Central memory CD8-positive, alpha-beta T cell (primary cell): ENCODE measurements at regions not wholly inside any gene's neighbourhood (a gene's known extent, or its start where the extent isn't known, plus 50 kb on each side); places are given as distances from the start of the nearest gene placed in this dataset.
"Not testable (repeated sequence)": the region's sequence is repeated elsewhere in the genome, so short reads cannot be mapped to it uniquely, and the experiment has no call there.

Experiments used
- ATAC-seq: fragments of 150-1000 bp; cut with Tn5 transposase; replicated peaks from 2 replicates; pipeline ENCODE4 v1.10.0; 2022; ENCODE audit warnings: mild to moderate bottlenecking, moderate FRiP score, moderate number of reproducible peaks; ENCODE audit not compliant: poor library complexity, severe bottlenecking; ENCODE audit errors: extremely low read depth
- DNase-seq, 2 donors: peaks; one replicate each; pipeline ENCODE4 v3.0.0; 2021; ENCODE audit warnings: low spot score in 2 of 2
- H3K27ac Mint-ChIP-seq: one replicate; pipeline ENCODE4 v1.8.0; 2022; ENCODE audit warnings: low read depth, mild to moderate bottlenecking, moderate library complexity, mixed read lengths
- H3K27me3 Mint-ChIP-seq: one replicate; pipeline ENCODE4 v1.8.0; 2022; ENCODE audit warnings: mixed read lengths
- H3K36me3 Mint-ChIP-seq: one replicate; pipeline ENCODE4 v1.8.0; 2022; ENCODE audit warnings: mild to moderate bottlenecking, moderate library complexity, mixed read lengths; ENCODE audit not compliant: insufficient read depth
- H3K4me1 Mint-ChIP-seq: one replicate; pipeline ENCODE4 v1.8.0; 2022; ENCODE audit warnings: mixed read lengths
- H3K4me3 Mint-ChIP-seq: one replicate; pipeline ENCODE4 v1.8.0; 2022; ENCODE audit warnings: mild to moderate bottlenecking, moderate library complexity, mixed read lengths
- H3K9me3 Mint-ChIP-seq: one replicate; pipeline ENCODE4 v1.8.0; 2022; ENCODE audit warnings: mixed read lengths

DNA sequence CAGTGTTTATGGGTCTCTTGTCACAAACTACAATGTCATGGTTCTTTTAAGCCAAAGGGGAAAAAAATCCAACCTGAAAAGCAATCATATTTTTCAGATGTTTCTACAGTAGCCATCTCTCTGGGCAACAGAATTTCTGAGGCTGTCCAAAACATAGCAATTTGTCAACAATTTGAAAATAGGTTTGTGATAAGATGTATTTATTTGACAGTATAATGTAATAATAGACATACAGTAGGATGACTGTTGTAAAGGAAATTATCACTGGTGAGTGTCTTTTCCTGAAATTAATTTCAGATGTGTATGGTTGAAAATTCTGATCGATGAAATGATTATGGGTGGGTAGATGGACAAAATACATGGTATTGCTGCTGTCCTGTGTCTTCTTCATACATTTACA, 1230.1 kb upstream of the CDH2 start:
- H3K27me3 Mint-ChIP-seq: no peaks in the 10 kb centered on the region
- no peak overlapping the region for H3K4me3 Mint-ChIP-seq
- H3K4me1 Mint-ChIP-seq: no peaks in the 10 kb centered on the region
- H3K9me3 Mint-ChIP-seq: peaks cover 5% of the 10 kb centered on the region
- H3K36me3 Mint-ChIP-seq: no peaks in the 10 kb centered on the region
- ATAC-seq (no peak), DNase-seq (no peak)
- H3K27ac Mint-ChIP-seq: no peak overlapping the region

DNA sequence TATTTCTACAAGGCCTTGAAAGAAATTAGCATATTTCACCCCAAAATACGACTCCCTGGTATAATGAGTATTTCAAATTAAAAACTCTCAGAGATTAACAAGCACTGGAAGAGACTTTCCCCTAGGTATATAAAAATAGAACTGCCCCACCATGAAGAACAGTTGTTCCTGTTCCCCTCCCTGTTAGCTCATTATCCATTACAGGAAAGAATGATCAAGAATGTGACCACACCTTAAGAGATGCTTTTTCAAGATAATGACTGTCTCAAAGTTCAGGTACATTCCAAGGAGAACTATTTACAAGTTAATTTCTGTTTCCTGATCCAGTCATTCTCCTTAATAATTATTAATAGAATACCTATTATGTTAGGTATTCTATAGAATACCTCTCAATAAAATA, 1220.6 kb upstream of the CDH2 start:
- DNase-seq (no peak), ATAC-seq (no peak)
- H3K27ac Mint-ChIP-seq: no peak overlapping the region
- H3K4me3 Mint-ChIP-seq: no peak overlapping the region
- H3K27me3 Mint-ChIP-seq: no peaks in the 10 kb centered on the region
- peaks cover 22% of the 10 kb centered on the region for H3K9me3 Mint-ChIP-seq
- no peaks in the 10 kb centered on the region for H3K36me3 Mint-ChIP-seq
- no peaks in the 10 kb centered on the region for H3K4me1 Mint-ChIP-seq

DNA sequence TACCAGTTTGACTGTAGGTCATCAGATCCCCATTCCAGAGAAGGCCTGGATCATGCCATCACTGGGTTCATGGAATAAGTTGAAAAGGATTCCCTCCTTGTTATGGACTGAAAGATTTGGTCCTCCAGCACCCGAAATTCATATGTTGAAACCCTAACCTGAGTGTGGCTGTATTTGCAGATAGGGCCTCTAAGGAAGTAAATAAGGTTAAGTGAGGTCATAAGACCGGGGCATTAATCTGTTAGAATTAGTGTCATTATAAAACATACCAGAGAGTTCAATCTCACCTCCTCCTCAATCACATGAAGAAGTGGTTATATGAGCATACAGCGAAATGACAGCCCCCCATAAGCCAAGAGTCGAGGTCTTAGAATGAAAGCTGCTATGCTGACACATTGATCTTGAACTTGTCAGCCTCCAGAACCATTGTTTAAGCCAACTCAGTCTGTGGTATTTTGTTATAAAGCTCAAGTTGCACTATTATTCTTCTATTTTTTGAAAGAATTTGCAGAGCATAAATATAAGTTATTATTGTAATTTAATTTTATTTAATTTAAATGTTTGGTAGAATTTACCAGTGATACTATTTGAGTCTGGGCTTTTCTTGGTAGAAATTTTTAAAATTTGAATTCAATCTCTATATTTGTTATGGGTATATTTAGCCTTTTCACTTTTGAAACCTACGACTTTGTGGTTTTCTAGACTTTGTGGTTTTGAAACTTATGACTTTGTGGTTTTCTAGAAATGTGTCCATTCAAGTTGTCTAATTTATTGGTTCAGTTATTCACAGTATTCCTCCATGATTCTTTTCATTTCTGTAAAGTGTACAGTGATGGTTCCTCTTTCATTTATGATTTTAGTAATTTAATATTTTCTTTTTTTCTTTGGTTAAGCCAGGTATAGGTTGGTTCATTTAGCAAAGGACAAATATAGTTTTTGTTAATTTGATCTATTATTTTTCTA, 1206.7 kb upstream of the CDH2 start:
- no peaks in the 10 kb centered on the region for H3K27me3 Mint-ChIP-seq
- no peak overlapping the region for H3K4me3 Mint-ChIP-seq
- no peak overlapping the region for H3K27ac Mint-ChIP-seq
- no peaks in the 10 kb centered on the region for H3K36me3 Mint-ChIP-seq
- peaks cover 6% of the 10 kb centered on the region for H3K9me3 Mint-ChIP-seq
- DNase-seq (no peak), ATAC-seq (no peak)
- H3K4me1 Mint-ChIP-seq: no peaks in the 10 kb centered on the region

DNA sequence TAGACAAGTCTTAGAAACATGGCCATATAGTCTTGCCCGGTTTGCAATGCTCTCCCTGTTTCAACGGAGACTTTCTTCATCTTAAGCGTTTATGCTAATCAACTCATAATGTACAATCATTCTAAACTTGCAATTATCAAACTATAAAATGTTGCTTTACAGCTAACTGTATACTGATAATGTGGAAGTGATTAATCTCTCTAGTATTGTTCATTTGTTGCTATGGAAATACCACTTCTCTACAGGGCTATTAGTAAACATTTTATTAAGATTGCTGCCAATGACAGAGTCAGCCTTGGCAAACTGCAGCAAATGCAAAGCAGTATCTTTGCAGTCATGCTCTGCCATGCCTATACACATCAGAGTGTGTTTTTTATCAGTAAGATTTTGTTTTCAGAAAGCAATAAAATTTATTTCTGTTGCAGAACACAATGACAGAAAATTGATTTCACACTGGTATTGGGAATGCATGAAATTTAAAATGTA, 1201.8 kb upstream of the CDH2 start:
- Mint-ChIP-seq H3K4me1 (no peaks in the 10 kb centered on the region), H3K36me3 (no peaks in the 10 kb centered on the region), H3K9me3 (no peaks in the 10 kb centered on the region), H3K27me3 (no peaks in the 10 kb centered on the region), H3K4me3 (no peak overlapping the region), H3K27ac (no peak overlapping the region)
- ATAC-seq (no peak), DNase-seq (no peak)

DNA sequence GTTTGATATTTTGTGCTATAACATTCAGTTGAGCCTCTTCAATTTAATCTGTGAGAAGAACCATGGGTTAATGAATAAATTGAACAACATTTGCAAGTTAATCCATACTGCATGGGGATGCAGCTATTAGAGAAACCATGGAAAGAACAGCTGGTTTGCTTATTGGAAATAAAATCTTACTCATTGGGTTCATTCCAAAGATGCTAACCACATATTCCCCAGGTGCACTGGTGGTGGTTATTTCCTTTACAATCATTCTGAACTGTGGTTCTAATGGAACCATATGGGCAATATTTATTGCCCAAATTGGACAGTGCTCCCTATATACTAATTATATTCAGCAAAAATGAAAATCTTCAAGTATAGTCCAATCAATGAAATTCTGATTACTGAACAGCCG, 1200.4 kb upstream of the CDH2 start:
- Mint-ChIP-seq H3K27me3 (no peaks in the 10 kb centered on the region), H3K9me3 (no peaks in the 10 kb centered on the region), H3K36me3 (no peaks in the 10 kb centered on the region), H3K27ac (no peak overlapping the region), H3K4me3 (no peak overlapping the region), H3K4me1 (no peaks in the 10 kb centered on the region)
- DNase-seq (no peak), ATAC-seq (no peak)

DNA sequence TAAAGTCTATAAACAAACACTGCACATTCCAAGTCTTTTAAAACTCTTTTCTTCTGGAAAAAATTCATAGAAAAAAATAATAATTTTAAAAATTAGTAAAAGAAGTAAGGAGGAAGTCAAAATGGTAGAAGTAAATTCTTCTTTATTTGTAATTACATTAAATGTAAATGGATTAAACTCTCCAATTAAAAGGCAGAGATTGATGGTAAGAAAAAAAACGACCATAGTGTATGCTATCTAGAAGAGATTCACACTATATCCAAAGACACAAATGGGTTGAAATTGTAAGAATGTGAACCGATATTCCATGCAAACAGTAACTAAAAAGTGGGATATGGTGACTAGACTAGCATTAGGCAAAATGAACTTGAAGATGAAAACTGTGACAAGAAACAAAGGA, 1196.1 kb upstream of the CDH2 start:
- no peak overlapping the region for H3K27ac Mint-ChIP-seq
- H3K4me3 Mint-ChIP-seq: no peak overlapping the region
- no peaks in the 10 kb centered on the region for H3K36me3 Mint-ChIP-seq
- no peaks in the 10 kb centered on the region for H3K4me1 Mint-ChIP-seq
- no peaks in the 10 kb centered on the region for H3K27me3 Mint-ChIP-seq
- H3K9me3 Mint-ChIP-seq: no peaks in the 10 kb centered on the region
- no peak for DNase-seq
- no peak for ATAC-seq

DNA sequence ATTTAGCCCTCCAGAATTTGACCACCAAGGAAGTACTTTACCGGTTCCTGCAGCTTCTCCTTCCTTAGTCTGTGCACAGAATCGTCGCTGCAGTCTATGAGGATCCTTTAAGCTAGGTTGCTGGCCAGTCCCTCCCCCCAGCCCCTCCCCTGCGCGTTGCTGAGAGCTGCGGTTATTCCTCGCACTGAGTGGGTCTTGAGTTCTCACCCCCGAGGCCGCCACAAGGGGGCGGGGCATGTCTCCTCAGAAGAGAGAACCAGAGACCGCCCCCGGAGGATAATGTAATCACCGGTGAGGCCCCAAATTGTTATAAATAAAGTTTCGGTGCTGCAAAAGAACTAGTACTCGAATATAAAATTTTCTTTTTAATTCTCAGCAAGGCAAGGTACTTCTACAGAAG, 1184.9 kb upstream of the CDH2 start:
- Mint-ChIP-seq H3K36me3 (no peaks in the 10 kb centered on the region), H3K27me3 (no peaks in the 10 kb centered on the region), H3K4me1 (no peaks in the 10 kb centered on the region), H3K27ac (no peak overlapping the region), H3K9me3 (peaks cover 11% of the 10 kb centered on the region), H3K4me3 (no peak overlapping the region)
- DNase-seq (no peak), ATAC-seq (no peak)

DNA sequence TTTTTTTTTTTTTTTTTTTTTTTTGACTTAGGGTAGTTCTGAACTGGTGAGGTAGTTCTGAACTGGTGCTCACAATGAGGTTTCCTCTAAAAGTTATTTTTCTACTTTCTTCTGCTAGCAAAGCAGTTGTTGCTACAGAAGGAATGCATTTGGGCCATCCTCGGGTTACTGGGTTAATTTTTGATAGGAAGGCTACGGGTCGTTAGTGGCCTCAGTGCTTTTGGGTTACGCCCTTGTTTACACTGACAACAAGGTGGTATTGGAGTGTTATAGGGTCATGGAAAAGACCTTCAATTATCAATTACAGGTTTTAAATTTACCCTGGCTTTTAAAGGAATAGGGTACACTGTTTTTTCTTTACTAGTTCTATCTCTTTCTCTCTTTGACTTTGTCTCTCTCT, 1183.7 kb upstream of the CDH2 start:
- H3K27ac Mint-ChIP-seq, H3K4me1 Mint-ChIP-seq, H3K27me3 Mint-ChIP-seq, DNase-seq, ATAC-seq, H3K4me3 Mint-ChIP-seq, H3K36me3 Mint-ChIP-seq: not testable (repeated sequence)
- peaks cover 11% of the 10 kb centered on the region for H3K9me3 Mint-ChIP-seq

DNA sequence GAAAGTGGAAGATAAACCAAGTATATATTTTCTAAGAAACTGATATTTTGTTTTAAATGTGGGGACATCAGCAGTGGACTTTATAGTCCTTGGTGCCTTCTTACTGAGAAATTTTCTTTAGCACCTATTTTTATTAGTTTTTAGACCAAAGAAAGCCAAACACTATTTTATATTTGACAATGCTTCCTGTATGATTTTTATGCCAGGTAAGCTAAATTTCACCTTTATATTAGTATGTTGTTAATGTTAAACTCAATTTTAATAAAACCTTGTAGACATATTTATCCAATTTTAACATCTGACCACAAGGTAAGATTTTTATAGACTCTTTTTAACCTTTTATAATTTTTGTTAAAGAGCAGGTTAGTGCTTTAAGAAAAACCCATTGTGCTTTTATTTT, 1182.3 kb upstream of the CDH2 start:
- not testable (repeated sequence) for H3K4me3 Mint-ChIP-seq, H3K36me3 Mint-ChIP-seq, H3K27ac Mint-ChIP-seq, H3K27me3 Mint-ChIP-seq, ATAC-seq, H3K4me1 Mint-ChIP-seq, DNase-seq
- H3K9me3 Mint-ChIP-seq: peaks cover 17% of the 10 kb centered on the region

DNA sequence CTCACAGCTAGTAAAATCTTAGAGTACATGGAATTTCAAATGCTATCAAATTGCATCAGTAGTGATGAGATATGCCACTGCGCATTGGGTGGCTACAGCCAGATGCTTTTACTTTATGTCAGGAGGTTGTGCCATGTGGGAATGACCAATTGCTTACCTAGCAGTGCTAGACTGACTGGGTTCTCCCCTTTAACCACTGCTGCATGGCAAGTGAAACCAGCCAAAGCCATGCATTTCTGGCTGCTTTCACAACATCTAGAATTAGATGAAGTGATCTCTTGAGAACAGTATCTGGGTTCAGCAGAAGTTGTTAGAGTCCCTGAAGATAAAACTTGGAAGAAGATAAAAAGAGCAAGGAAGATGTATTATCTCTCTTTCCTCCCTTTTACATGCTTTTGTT, 1174.2 kb upstream of the CDH2 start:
- no peak for ATAC-seq
- no peak for DNase-seq
- Mint-ChIP-seq H3K27me3 (no peaks in the 10 kb centered on the region), H3K4me1 (no peaks in the 10 kb centered on the region), H3K27ac (no peak overlapping the region), H3K9me3 (peaks cover 10% of the 10 kb centered on the region), H3K4me3 (no peak overlapping the region), H3K36me3 (no peaks in the 10 kb centered on the region)

DNA sequence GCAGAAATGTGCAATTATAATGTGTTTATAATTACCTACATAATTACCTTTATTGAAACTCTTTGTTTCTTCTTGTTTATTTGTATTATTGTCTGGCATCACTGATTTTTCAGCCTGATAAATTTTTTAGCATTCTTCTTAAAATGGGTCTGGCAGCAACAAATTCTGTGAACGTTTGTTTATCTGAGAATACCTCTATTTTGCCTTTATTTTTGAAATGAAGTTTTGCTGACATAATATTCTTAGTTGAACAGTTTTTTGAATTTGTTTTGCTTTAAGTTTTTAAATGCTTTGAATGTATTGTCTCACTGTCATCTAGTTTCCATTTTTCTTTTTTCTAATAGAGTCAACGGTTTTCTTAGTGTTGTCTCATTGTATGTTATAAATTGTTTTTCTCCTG, 1152.0 kb upstream of the CDH2 start:
- ATAC-seq (no peak), DNase-seq (no peak)
- Mint-ChIP-seq H3K27ac (no peak overlapping the region), H3K9me3 (peaks cover 21% of the 10 kb centered on the region), H3K27me3 (no peaks in the 10 kb centered on the region), H3K4me1 (no peaks in the 10 kb centered on the region), H3K36me3 (peaks cover 2% of the 10 kb centered on the region), H3K4me3 (no peak overlapping the region)

DNA sequence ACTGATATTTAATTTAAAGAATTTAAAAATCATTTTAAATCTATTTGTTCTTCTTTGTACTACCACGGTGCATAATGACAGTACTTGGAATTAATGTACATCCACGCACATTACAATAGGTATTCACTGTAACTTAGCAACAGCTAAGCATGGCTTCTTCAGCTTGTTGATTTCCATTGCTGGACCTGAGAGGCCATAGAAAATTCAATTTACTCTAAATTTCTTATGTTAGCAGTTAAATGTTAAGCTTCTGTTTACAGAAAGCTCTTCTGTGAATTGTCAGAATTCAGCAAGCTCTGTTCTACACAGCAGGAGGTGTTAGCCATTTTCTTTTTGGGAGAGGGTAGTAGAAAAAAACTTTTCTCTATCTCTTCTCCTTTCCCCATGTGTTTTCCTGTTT, 1149.3 kb upstream of the CDH2 start:
- Mint-ChIP-seq H3K27me3 (no peaks in the 10 kb centered on the region), H3K4me1 (no peaks in the 10 kb centered on the region), H3K9me3 (peaks cover 16% of the 10 kb centered on the region), H3K36me3 (no peaks in the 10 kb centered on the region), H3K4me3 (no peak overlapping the region), H3K27ac (no peak overlapping the region)
- ATAC-seq: no peak
- DNase-seq: no peak

DNA sequence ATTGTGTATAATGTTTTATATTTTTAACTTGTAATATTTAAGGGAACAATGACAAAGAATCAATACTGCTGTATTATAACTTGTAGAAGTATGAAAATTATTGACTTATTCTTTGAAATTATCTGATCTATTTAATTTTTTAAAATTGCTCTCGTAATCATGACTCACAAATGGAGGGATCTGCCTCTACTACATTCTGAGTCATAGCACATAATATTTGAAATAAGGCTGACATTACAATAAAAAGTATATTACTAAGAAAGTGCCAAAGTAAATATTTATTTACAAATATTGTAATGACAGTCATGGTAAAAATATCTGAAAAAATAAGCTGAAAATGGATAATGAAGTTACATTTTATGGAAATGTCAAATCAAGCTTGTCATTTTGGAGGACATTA, 1144.6 kb upstream of the CDH2 start:
- no peaks in the 10 kb centered on the region for H3K36me3 Mint-ChIP-seq
- ATAC-seq: no peak
- H3K4me3 Mint-ChIP-seq: no peak overlapping the region
- DNase-seq: no peak
- no peaks in the 10 kb centered on the region for H3K4me1 Mint-ChIP-seq
- H3K27me3 Mint-ChIP-seq: no peaks in the 10 kb centered on the region
- peaks cover 18% of the 10 kb centered on the region for H3K9me3 Mint-ChIP-seq
- H3K27ac Mint-ChIP-seq: no peak overlapping the region
